ENCODE measurements at regions not wholly inside any gene's neighbourhood (a gene's known extent, or its start where the extent isn't known, plus 50 kb on each side); places are given as distances from the start of the nearest gene placed in this dataset.

DNA sequence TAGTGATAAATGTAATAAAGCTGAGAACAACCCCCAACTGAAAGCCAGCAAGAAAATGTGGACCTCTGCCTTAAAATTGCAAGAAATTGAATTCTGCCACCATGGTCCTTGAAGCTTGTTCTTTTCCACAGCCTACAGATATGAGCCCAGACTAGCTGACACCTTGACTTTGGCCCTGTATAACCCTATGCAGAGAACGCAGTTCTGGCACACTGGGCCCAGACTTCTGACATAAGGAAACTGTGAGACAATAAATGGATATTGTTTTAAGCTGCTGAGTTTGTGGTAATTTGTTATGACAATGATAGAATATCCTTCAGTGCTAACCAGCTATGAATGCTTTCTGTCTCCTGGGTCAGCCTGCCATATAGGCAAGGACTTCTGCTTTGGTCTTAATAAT is 315.6 kb upstream of the RIOK2 start:
- ATAC-seq (ENCODE audit: poor library complexity) (no peak), DNase-seq (no peak)
- Mint-ChIP-seq H3K27me3 (peaks cover 3% of the 10 kb centered on the region), H3K36me3 (ENCODE audit: low read depth) (no peaks in the 10 kb centered on the region), H3K9me3 (no peaks in the 10 kb centered on the region), H3K4me3 (no peak overlapping the region), H3K27ac (no peak overlapping the region), H3K4me1 (ENCODE audit: low read depth) (no peaks in the 10 kb centered on the region)
- TF ChIP-seq CTCF (IDR thresholded peaks at IDR 0.05) = no peak
- no peak overlapping the region for H3K27ac ChIP-seq (ENCODE audit: low read depth in 1 of 2, low read length in 2 of 2)
- POLR2A ChIA-PET = no interaction called here
- no peaks in the 10 kb centered on the region for H3K4me1 ChIP-seq (ENCODE audit: insufficient read depth, low read length)
- no peaks in the 10 kb centered on the region for H3K27me3 ChIP-seq (ENCODE audit: control insufficient read depth in 1 of 2, insufficient read depth in 2 of 2, low read length in 2 of 2)
- intact Hi-C loops (cut with DNase I, micrococcal nuclease) = no loop called here
- no peaks in the 10 kb centered on the region for H3K9me3 ChIP-seq (ENCODE audit: control insufficient read depth in 1 of 2, insufficient read depth in 1 of 2, low read length in 2 of 2)
- H3K36me3 ChIP-seq (ENCODE audit: insufficient read depth, low read length) = no peaks in the 10 kb centered on the region
- CTCF ChIA-PET = no interaction called here
- no peak overlapping the region for H3K4me3 ChIP-seq (ENCODE audit: low read length)

DNA sequence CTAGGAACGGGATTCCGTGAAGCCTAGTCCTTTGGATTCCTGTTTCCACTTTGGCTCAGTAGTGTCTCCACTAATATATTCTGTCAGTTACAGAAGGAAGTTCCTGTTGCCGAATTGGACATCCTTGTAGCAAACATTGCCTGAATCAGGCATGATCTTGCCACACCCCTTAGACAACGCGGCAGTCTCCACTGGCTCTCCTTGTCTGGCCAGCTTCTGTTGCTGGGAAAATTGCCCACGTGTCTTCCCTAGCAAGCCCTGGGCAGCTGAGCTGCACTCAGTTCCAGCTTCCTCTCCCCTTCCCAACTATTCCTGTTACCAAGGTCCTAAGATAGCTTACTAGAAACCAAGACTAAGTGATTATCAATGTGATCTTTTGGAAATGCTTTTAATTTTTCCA is 316.6 kb upstream of the RIOK2 start:
- H3K4me1 ChIP-seq (ENCODE audit: insufficient read depth, low read length) = no peaks in the 10 kb centered on the region
- no peaks in the 10 kb centered on the region for H3K36me3 ChIP-seq (ENCODE audit: insufficient read depth, low read length)
- Mint-ChIP-seq H3K27ac (no peak overlapping the region), H3K27me3 (peaks cover 3% of the 10 kb centered on the region), H3K4me3 (no peak overlapping the region), H3K36me3 (ENCODE audit: low read depth) (no peaks in the 10 kb centered on the region), H3K4me1 (ENCODE audit: low read depth) (no peaks in the 10 kb centered on the region), H3K9me3 (no peaks in the 10 kb centered on the region)
- ATAC-seq (ENCODE audit: poor library complexity) (no peak), DNase-seq (no peak)
- H3K27me3 ChIP-seq (ENCODE audit: control insufficient read depth in 1 of 2, insufficient read depth in 2 of 2, low read length in 2 of 2) = no peaks in the 10 kb centered on the region
- no peak for TF ChIP-seq CTCF (IDR thresholded peaks at IDR 0.05)
- no peak overlapping the region for H3K4me3 ChIP-seq (ENCODE audit: low read length)
- no peaks in the 10 kb centered on the region for H3K9me3 ChIP-seq (ENCODE audit: control insufficient read depth in 1 of 2, insufficient read depth in 1 of 2, low read length in 2 of 2)
- no peak overlapping the region for H3K27ac ChIP-seq (ENCODE audit: low read depth in 1 of 2, low read length in 2 of 2)
- ChIA-PET POLR2A (no interaction called here), CTCF (no interaction called here)
- intact Hi-C loops (cut with DNase I, micrococcal nuclease) = no loop called here

- Histone ChIP-seq H3K36me3 (ENCODE audit: insufficient read depth, low read length) (no peaks in the 10 kb centered on the region), H3K27me3 (ENCODE audit: control insufficient read depth in 1 of 2, insufficient read depth in 2 of 2, low read length in 2 of 2) (no peaks in the 10 kb centered on the region), H3K4me1 (ENCODE audit: insufficient read depth, low read length) (no peaks in the 10 kb centered on the region), H3K4me3 (ENCODE audit: low read length) (no peak overlapping the region), H3K27ac (ENCODE audit: low read depth in 1 of 2, low read length in 2 of 2) (no peak overlapping the region), H3K9me3 (ENCODE audit: control insufficient read depth in 1 of 2, insufficient read depth in 1 of 2, low read length in 2 of 2) (no peaks in the 10 kb centered on the region)
- no peaks in the 10 kb centered on the region for H3K36me3 Mint-ChIP-seq (ENCODE audit: low read depth)
- intact Hi-C loops (cut with DNase I, micrococcal nuclease) = no loop called here
- ChIA-PET CTCF (no interaction called here), POLR2A (no interaction called here)
- ATAC-seq (ENCODE audit: poor library complexity) (no peak), DNase-seq (no peak)
- H3K27me3 Mint-ChIP-seq = peaks cover 3% of the 10 kb centered on the region
- H3K4me1 Mint-ChIP-seq (ENCODE audit: low read depth) = no peaks in the 10 kb centered on the region
- no peak overlapping the region for H3K4me3 Mint-ChIP-seq
- no peak for TF ChIP-seq CTCF (IDR thresholded peaks at IDR 0.05)
- H3K27ac Mint-ChIP-seq = no peak overlapping the region
- H3K9me3 Mint-ChIP-seq = no peaks in the 10 kb centered on the region
Observed at GRCh38 chr5:97501286-97501964, 318.4 kb upstream of the RIOK2 start.
